CD4-positive, CD25-positive, alpha-beta regulatory T cell (primary cell): ENCODE measurements at regions not wholly inside any gene's neighbourhood (a gene's known extent, or its start where the extent isn't known, plus 50 kb on each side); places are given as distances from the start of the nearest gene placed in this dataset.

Experiments
- ATAC-seq, 2 donors: fragments of 150-1000 bp; cut with Tn5 transposase; one replicate each; pipeline ENCODE4 v1.10.0; 2021; ENCODE audit warnings: low read depth in 2 of 2, moderate number of reproducible peaks in 2 of 2, moderate library complexity in 1 of 2
- DNase-seq, 3 donors: peaks; one replicate each; pipeline versions ENCODE4 v3.0.0 to v3.0.0-alpha.2; 2012 to 2022; ENCODE audit warnings: mixed read lengths in 1 of 3
- H3K27ac ChIP-seq: one replicate; pipeline ENCODE4 v1.7.0; 2013; ENCODE audit warnings: mild to moderate bottlenecking, low read length; ENCODE audit not compliant: insufficient read depth, poor library complexity, severe bottlenecking
- H3K27me3 ChIP-seq: one replicate; pipeline ENCODE4 v1.7.0; 2013; ENCODE audit warnings: low read length; ENCODE audit not compliant: control insufficient read depth, insufficient read depth
- H3K36me3 ChIP-seq: one replicate; pipeline ENCODE4 v1.7.0; 2013; ENCODE audit warnings: mild to moderate bottlenecking, low read length, moderate library complexity; ENCODE audit not compliant: control insufficient read depth, insufficient read depth
- H3K4me1 ChIP-seq: 2 replicates; pipeline ENCODE4 v1.7.0; 2013; ENCODE audit warnings: mild to moderate bottlenecking, low read length; ENCODE audit not compliant: insufficient read depth, control insufficient read depth, poor library complexity, severe bottlenecking
- H3K4me3 ChIP-seq: one replicate; pipeline ENCODE4 v1.7.0; 2013; ENCODE audit warnings: low read depth, mild to moderate bottlenecking, low read length, moderate library complexity
- H3K9me3 ChIP-seq, 2 experiments: 1 replicate in 1 of 2; 2 replicates in 1 of 2; pipeline ENCODE4 v1.7.0; 2013; ENCODE audit warnings: low read length in 2 of 2, mild to moderate bottlenecking in 1 of 2, moderate library complexity in 1 of 2; ENCODE audit not compliant: control insufficient read depth in 2 of 2
- H3K27ac Mint-ChIP-seq, 3 donors: one replicate each; pipeline ENCODE4 v1.8.0; 2020 to 2022; ENCODE audit warnings: mild to moderate bottlenecking in 3 of 3, mixed read lengths in 3 of 3, moderate library complexity in 2 of 3
- H3K27me3 Mint-ChIP-seq: one replicate; pipeline ENCODE4 v1.8.0; 2022; ENCODE audit warnings: mild to moderate bottlenecking, mixed read lengths
- H3K36me3 Mint-ChIP-seq: one replicate; pipeline ENCODE4 v1.8.0; 2020; ENCODE audit warnings: mixed read lengths
- H3K4me1 Mint-ChIP-seq, 4 donors: one replicate each; pipeline ENCODE4 v1.8.0; 2020 to 2022; ENCODE audit warnings: mixed read lengths in 4 of 4, mild to moderate bottlenecking in 1 of 4
- H3K4me3 Mint-ChIP-seq, 4 donors: one replicate each; pipeline ENCODE4 v1.8.0; 2020 to 2022; ENCODE audit warnings: mild to moderate bottlenecking in 4 of 4, mixed read lengths in 4 of 4, moderate library complexity in 3 of 4
- H3K9me3 Mint-ChIP-seq, 7 donors: one replicate each; pipeline ENCODE4 v1.8.0; 2020 to 2022; ENCODE audit warnings: mixed read lengths in 7 of 7, mild to moderate bottlenecking in 3 of 7, moderate library complexity in 2 of 7

DNA sequence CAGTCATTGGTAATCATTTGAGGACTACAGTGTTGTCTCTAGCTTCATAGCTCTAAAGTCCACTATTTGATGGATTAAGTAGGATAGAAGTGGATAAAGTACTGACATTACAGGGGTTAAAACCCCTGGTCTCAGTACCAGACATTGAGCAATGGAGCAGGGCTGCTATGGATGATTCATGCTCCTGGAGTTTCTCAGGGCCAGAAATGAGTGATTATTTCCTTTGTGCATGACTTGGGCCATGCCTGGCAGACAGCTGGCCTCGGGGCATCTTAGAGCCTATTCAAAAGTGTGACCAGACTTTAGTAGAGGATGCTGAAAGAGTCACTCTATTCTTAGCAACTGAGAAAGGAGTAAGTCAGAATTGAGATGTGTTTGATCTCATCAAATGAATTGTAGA lies 350.7 kb upstream of the TLE4 start:
- no peak overlapping the region for H3K4me3 ChIP-seq
- DNase-seq (no peak), ATAC-seq (no peak)
- H3K27ac ChIP-seq: no peak overlapping the region
- H3K27me3 Mint-ChIP-seq: no peaks in the 10 kb centered on the region
- no peak overlapping the region for H3K4me3 Mint-ChIP-seq
- H3K4me1 ChIP-seq: no peaks in the 10 kb centered on the region
- no peaks in the 10 kb centered on the region for H3K4me1 Mint-ChIP-seq
- H3K36me3 ChIP-seq: no peaks in the 10 kb centered on the region
- no peaks in the 10 kb centered on the region for H3K36me3 Mint-ChIP-seq
- H3K27ac Mint-ChIP-seq: no peak overlapping the region
- no peaks in the 10 kb centered on the region for H3K27me3 ChIP-seq
- H3K9me3 Mint-ChIP-seq: peaks cover 0 to 5% (median 2%) of the 10 kb centered on the region in 7 donors
- H3K9me3 ChIP-seq: no peaks in the 10 kb centered on the region

DNA sequence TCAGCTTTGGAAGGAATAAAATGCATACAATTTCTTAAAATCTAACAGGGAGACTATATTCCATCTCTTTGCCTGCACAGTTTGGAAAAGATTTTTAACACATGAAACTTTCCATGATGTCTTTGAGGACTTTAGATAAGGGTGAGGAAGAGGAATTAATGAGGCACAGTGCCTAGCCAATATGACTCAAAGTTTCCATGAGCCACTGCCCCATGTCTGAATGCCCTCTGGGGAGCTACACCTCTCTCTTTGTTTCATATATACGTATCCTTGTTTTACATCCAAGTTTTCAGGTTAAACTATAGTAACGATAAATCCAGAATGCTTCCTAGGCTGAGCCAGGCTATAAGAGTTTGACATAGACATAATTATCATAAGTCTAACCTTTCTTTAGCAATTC lies 349.3 kb upstream of the TLE4 start:
- Mint-ChIP-seq H3K27ac (no peak overlapping the region), H3K9me3 (peaks cover 0 to 5% (median 2%) of the 10 kb centered on the region in 7 donors), H3K4me1 (no peaks in the 10 kb centered on the region), H3K36me3 (no peaks in the 10 kb centered on the region), H3K4me3 (no peak overlapping the region), H3K27me3 (no peaks in the 10 kb centered on the region)
- H3K4me3 ChIP-seq: no peak overlapping the region
- no peaks in the 10 kb centered on the region for H3K27me3 ChIP-seq
- no peaks in the 10 kb centered on the region for H3K9me3 ChIP-seq
- ATAC-seq (no peak), DNase-seq (no peak)
- no peaks in the 10 kb centered on the region for H3K36me3 ChIP-seq
- H3K4me1 ChIP-seq: no peaks in the 10 kb centered on the region
- H3K27ac ChIP-seq: no peak overlapping the region

DNA sequence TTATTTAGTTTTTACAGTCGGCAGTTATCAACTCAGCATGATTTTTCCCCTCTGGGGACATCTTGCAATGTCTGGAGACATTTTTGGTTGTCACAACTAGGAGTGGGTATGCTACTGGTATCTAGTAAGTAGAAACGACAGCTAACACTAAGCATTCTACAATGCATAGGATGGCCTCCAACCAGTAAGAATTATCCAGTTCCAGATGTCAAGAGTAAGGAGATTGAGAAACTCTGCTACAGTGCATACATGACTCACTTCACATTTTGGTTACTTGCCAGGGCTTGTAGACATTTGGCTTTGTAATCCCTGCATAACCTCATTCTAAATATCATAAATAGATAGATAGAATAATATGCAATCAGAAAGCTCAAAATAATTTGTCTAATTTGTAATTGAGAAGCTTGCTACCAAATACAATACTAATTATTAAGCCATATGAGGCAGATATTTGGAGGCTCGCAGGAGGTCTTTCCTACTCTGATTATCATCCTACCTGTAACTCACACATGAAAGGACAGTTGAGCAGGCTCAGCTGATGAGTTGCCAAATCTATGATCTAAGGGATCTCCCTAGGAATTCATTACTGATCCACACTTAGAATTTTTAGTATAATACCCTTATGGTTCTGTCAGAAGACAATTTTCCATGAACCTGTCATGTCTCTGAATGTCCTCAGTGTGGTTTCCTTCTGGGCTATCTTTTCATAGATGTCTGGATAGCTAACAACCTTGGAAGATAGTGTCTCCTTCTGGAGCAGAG lies 346.9 kb upstream of the TLE4 start:
- H3K4me1 ChIP-seq: no peaks in the 10 kb centered on the region
- ATAC-seq: no peak

DNA sequence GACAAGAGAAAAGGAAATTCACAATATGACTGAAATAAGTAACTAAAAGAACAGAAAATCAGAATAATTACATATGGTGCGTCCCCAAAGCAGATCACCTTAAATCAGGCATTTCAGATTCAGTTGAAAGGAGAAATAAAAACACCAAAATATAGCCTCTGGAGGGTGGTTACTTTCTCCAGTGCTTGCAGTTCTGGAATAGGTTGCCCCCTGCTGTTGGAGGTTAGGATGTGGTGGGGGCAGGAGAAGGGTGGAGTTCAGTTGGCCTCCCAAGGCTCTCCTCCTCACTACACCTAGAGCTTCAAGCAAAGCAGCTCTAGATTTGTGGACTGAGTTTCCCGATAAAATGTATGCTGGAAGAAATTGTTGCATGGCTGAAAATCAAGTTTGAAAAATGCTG lies 338.2 kb upstream of the TLE4 start:
- Mint-ChIP-seq H3K4me3 (no peak overlapping the region), H3K9me3 (peaks cover 0 to 9% (median 5%) of the 10 kb centered on the region in 7 donors), H3K36me3 (no peaks in the 10 kb centered on the region), H3K27me3 (no peaks in the 10 kb centered on the region), H3K4me1 (no peaks in the 10 kb centered on the region), H3K27ac (no peak overlapping the region)
- Histone ChIP-seq H3K27ac (no peak overlapping the region), H3K4me1 (no peaks in the 10 kb centered on the region), H3K36me3 (no peaks in the 10 kb centered on the region), H3K27me3 (no peaks in the 10 kb centered on the region), H3K9me3 (no peaks in the 10 kb centered on the region), H3K4me3 (no peak overlapping the region)
- DNase-seq (peak in 1 of 3 donors; percentile 17), ATAC-seq (no peak)

More for the DNA sequence above, 346.9 kb upstream of the TLE4 start:
- Histone ChIP-seq H3K36me3 (no peaks in the 10 kb centered on the region), H3K27ac (no peak overlapping the region), H3K4me3 (no peak overlapping the region), H3K9me3 (no peaks in the 10 kb centered on the region), H3K27me3 (no peaks in the 10 kb centered on the region)
- H3K27ac Mint-ChIP-seq: no peak overlapping the region
- no peaks in the 10 kb centered on the region for H3K36me3 Mint-ChIP-seq
- no peak overlapping the region for H3K4me3 Mint-ChIP-seq
- H3K27me3 Mint-ChIP-seq: no peaks in the 10 kb centered on the region
- peaks cover 0 to 5% (median 2%) of the 10 kb centered on the region in 7 donors for H3K9me3 Mint-ChIP-seq
- no peaks in the 10 kb centered on the region for H3K4me1 Mint-ChIP-seq
- DNase-seq: no peak

GRCh38 chr9:79236466-79236865 lies 335.3 kb upstream of the TLE4 start:
- H3K9me3 ChIP-seq: no peaks in the 10 kb centered on the region
- no peak for ATAC-seq
- no peak overlapping the region for H3K27ac ChIP-seq
- DNase-seq: no peak
- no peaks in the 10 kb centered on the region for H3K36me3 ChIP-seq
- H3K9me3 Mint-ChIP-seq: peaks cover 0 to 4% (median 0%) of the 10 kb centered on the region in 7 donors
- no peaks in the 10 kb centered on the region for H3K4me1 ChIP-seq
- H3K36me3 Mint-ChIP-seq: no peaks in the 10 kb centered on the region
- no peak overlapping the region for H3K4me3 Mint-ChIP-seq
- H3K27me3 Mint-ChIP-seq: no peaks in the 10 kb centered on the region
- no peak overlapping the region for H3K4me3 ChIP-seq
- no peaks in the 10 kb centered on the region for H3K4me1 Mint-ChIP-seq
- H3K27me3 ChIP-seq: no peaks in the 10 kb centered on the region
- H3K27ac Mint-ChIP-seq: no peak overlapping the region

- Mint-ChIP-seq H3K27me3 (no peaks in the 10 kb centered on the region), H3K4me3 (no peak overlapping the region), H3K4me1 (no peaks in the 10 kb centered on the region), H3K9me3 (peaks cover 0 to 5% (median 0%) of the 10 kb centered on the region in 7 donors), H3K36me3 (no peaks in the 10 kb centered on the region), H3K27ac (no peak overlapping the region)
- Histone ChIP-seq H3K27me3 (no peaks in the 10 kb centered on the region), H3K9me3 (no peaks in the 10 kb centered on the region), H3K36me3 (no peaks in the 10 kb centered on the region), H3K4me1 (no peaks in the 10 kb centered on the region), H3K4me3 (no peak overlapping the region), H3K27ac (no peak overlapping the region)
- DNase-seq (no peak), ATAC-seq (no peak)
These were observed 333.9 kb upstream of the TLE4 start for GRCh38 chr9:79237861-79238260.

GRCh38 chr9:79240774-79241173 lies 331.0 kb upstream of the TLE4 start:
- Mint-ChIP-seq H3K27me3 (peaks cover 7% of the 10 kb centered on the region), H3K27ac (no peak overlapping the region), H3K4me1 (no peaks in the 10 kb centered on the region), H3K36me3 (no peaks in the 10 kb centered on the region), H3K4me3 (no peak overlapping the region), H3K9me3 (peaks cover 0 to 8% (median 0%) of the 10 kb centered on the region in 7 donors)
- DNase-seq (no peak), ATAC-seq (no peak)
- Histone ChIP-seq H3K9me3 (no peaks in the 10 kb centered on the region), H3K4me3 (no peak overlapping the region), H3K4me1 (no peaks in the 10 kb centered on the region), H3K27ac (no peak overlapping the region), H3K36me3 (no peaks in the 10 kb centered on the region), H3K27me3 (no peaks in the 10 kb centered on the region)

DNA sequence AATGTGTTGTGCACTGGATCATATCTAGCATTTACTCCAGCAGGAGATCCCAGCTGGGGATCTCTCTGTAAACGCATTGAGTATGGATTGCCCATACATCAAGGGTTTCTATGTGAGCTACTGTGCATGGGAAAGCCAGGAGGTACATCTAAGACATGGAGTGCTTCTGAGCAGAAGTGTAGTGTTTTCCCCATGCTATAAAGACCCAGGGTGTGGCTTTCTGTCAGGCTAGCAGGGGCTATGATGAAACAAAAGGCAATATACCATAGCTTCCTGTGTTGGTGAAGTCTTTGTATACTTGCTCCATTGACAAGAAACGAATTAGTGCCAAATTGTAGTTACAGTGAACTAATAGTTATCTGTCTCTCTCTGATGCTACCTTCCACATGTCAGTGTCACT lies 329.3 kb upstream of the TLE4 start:
- H3K4me3 Mint-ChIP-seq: no peak overlapping the region
- peaks cover 0 to 5% (median 0%) of the 10 kb centered on the region in 7 donors for H3K9me3 Mint-ChIP-seq
- H3K27ac Mint-ChIP-seq: no peak overlapping the region
- H3K27me3 Mint-ChIP-seq: peaks cover 7% of the 10 kb centered on the region
- Histone ChIP-seq H3K4me3 (no peak overlapping the region), H3K27me3 (no peaks in the 10 kb centered on the region), H3K36me3 (no peaks in the 10 kb centered on the region), H3K4me1 (no peaks in the 10 kb centered on the region), H3K9me3 (no peaks in the 10 kb centered on the region), H3K27ac (no peak overlapping the region)
- no peaks in the 10 kb centered on the region for H3K4me1 Mint-ChIP-seq
- no peaks in the 10 kb centered on the region for H3K36me3 Mint-ChIP-seq
- ATAC-seq (no peak), DNase-seq (no peak)
